Cardiac muscle cell (in vitro differentiated cells and primary cell): ENCODE measurements at regions not wholly inside any gene's neighbourhood (a gene's known extent, or its start where the extent isn't known, plus 50 kb on each side); places are given as distances from the start of the nearest gene placed in this dataset.

Source experiments
- DNase-seq, 2 donors: peaks; one replicate each; pipeline versions ENCODE4 v3.0.0 to v3.0.0-alpha.2; 2010 to 2017; ENCODE audit warnings: low read depth in 1 of 2, low spot score in 1 of 2
- H3K27ac ChIP-seq: fragments of 200-600 bp; sonication (generic); 2 replicates; pipeline ENCODE4 v1.5.1; 2016
- H3K27me3 ChIP-seq: fragments of 200-600 bp; sonication (generic); 2 replicates; pipeline ENCODE4 v1.6.0; 2016; ENCODE audit warnings: control low read depth
- H3K36me3 ChIP-seq: fragments of 200-600 bp; sonication (generic); 2 replicates; pipeline ENCODE4 v1.5.1; 2016; ENCODE audit warnings: control low read depth
- H3K4me1 ChIP-seq: fragments of 200-600 bp; sonication (generic); 2 replicates; pipeline ENCODE4 v1.8.1; 2017; ENCODE audit warnings: low read depth, mild to moderate bottlenecking, mixed run types
- H3K4me3 ChIP-seq: fragments of 200-600 bp; sonication (generic); 2 replicates; pipeline ENCODE4 v1.5.1; 2016; ENCODE audit warnings: mild to moderate bottlenecking
- H3K9me3 ChIP-seq: fragments of 200-600 bp; sonication (generic); 2 replicates; pipeline ENCODE4 v1.5.1; 2017; ENCODE audit warnings: low read depth, mild to moderate bottlenecking, control low read depth
- TF ChIP-seq, protein P1 (sequence below): IDR thresholded peaks from 2 replicates; pipeline ENCODE4 v1.5.1; 2012; ENCODE audit warnings: low read depth, mild to moderate bottlenecking, low read length

DNA sequence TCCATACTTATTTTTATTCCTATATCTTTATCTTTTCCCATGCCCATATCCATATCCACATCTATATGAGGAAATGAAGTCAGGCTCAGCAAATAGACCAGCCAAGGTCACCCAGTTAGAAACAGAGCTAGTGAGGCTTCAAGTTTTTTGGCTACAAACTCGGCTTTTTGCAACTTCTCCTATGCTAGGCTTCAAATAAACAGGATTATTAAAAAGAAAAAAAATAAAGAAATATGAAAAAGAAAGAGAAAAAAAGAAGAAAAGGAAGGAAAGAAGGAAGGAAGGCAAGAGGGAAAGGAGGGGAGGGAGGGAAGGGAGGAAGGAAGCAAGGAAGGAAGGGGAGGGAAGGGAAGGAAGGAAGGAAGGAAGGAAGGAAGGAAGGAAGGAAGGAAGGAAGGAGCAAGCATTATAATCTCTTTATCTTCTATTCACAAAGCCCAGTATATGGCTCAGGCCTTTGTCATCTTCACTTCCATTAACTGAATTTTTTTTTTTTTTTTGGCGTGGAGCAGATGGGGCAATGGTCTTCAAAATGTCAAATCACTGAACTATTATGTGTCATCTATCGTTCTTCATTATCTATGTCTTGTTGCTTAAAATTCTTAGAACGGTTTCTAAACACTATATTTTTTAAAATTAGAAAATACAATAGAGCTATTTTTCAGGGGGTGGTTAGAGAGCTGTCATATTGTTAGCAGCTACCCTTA is 418.2 kb downstream of the VRK1 start:
- H3K27ac ChIP-seq: no peak overlapping the region
- H3K36me3 ChIP-seq: no peaks in the 10 kb centered on the region
- no peaks in the 10 kb centered on the region for H3K9me3 ChIP-seq
- peaks cover 5% of the 10 kb centered on the region for H3K4me1 ChIP-seq
- no peak overlapping the region for H3K4me3 ChIP-seq
- TF ChIP-seq, protein P1, sequence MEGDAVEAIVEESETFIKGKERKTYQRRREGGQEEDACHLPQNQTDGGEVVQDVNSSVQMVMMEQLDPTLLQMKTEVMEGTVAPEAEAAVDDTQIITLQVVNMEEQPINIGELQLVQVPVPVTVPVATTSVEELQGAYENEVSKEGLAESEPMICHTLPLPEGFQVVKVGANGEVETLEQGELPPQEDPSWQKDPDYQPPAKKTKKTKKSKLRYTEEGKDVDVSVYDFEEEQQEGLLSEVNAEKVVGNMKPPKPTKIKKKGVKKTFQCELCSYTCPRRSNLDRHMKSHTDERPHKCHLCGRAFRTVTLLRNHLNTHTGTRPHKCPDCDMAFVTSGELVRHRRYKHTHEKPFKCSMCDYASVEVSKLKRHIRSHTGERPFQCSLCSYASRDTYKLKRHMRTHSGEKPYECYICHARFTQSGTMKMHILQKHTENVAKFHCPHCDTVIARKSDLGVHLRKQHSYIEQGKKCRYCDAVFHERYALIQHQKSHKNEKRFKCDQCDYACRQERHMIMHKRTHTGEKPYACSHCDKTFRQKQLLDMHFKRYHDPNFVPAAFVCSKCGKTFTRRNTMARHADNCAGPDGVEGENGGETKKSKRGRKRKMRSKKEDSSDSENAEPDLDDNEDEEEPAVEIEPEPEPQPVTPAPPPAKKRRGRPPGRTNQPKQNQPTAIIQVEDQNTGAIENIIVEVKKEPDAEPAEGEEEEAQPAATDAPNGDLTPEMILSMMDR: no peak
- no peak for DNase-seq
- peaks cover 51% of the 10 kb centered on the region for H3K27me3 ChIP-seq

- Histone ChIP-seq H3K27me3 (peaks cover 65% of the 10 kb centered on the region), H3K4me3 (no peak overlapping the region), H3K4me1 (no peaks in the 10 kb centered on the region), H3K36me3 (no peaks in the 10 kb centered on the region), H3K27ac (no peak overlapping the region), H3K9me3 (no peaks in the 10 kb centered on the region)
- no peak for DNase-seq
- TF ChIP-seq, protein P1: no peak
These were observed 420.1 kb downstream of the VRK1 start for GRCh38 chr14:97217111-97217885.

GRCh38 chr14:97218274-97218673 is 421.1 kb downstream of the VRK1 start:
- TF ChIP-seq, protein P1: no peak
- H3K4me3 ChIP-seq: peak overlapping the region; percentile 34
- H3K4me1 ChIP-seq: no peaks in the 10 kb centered on the region
- H3K9me3 ChIP-seq: no peaks in the 10 kb centered on the region
- no peaks in the 10 kb centered on the region for H3K36me3 ChIP-seq
- H3K27ac ChIP-seq: no peak overlapping the region
- peaks cover 65% of the 10 kb centered on the region for H3K27me3 ChIP-seq
- DNase-seq: peak in 1 of 2 donors; percentile 3

DNA sequence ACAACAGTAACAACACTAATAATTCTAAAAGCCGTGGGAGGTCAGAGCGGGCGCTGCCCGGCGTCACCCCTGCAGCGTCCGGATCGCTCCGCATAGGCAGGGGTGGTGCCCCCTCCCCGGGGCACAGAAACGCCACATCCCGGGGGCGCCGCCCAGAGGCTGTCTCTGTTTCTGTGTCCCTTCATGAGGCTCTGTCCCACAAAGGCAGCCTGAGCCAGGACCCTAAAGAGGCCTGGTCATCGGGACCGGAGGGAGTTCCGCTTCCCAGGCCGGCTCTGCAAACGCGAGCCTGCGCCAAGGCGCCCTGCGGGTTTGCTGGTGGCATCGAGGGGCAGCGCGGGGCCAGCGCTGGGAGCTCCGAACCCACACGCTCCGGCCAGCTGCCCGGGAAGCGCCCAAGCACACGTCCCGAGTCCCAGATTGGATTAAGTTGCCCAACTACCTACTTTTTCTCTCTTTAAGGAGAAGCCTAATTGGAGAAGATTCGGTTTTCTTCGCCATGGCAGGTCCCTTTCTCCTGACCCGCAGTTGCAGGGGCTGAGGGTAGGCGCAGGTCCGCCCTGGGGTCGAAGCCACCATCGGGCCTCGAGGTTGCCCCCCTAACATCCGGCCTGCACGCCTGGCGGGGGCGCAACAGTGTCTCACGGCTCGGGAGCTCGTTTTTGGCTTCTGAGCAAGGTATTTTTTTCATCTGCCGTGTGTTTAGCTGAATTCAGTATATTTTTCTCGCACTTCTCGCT is 421.7 kb downstream of the VRK1 start:
- Histone ChIP-seq H3K9me3 (no peaks in the 10 kb centered on the region), H3K4me3 (peak overlapping the region; percentile 34), H3K4me1 (no peaks in the 10 kb centered on the region), H3K27ac (no peak overlapping the region), H3K36me3 (no peaks in the 10 kb centered on the region), H3K27me3 (peaks cover 65% of the 10 kb centered on the region)
- TF ChIP-seq, protein P1: no peak
- DNase-seq: peak in 1 of 2 donors; percentile 59

DNA sequence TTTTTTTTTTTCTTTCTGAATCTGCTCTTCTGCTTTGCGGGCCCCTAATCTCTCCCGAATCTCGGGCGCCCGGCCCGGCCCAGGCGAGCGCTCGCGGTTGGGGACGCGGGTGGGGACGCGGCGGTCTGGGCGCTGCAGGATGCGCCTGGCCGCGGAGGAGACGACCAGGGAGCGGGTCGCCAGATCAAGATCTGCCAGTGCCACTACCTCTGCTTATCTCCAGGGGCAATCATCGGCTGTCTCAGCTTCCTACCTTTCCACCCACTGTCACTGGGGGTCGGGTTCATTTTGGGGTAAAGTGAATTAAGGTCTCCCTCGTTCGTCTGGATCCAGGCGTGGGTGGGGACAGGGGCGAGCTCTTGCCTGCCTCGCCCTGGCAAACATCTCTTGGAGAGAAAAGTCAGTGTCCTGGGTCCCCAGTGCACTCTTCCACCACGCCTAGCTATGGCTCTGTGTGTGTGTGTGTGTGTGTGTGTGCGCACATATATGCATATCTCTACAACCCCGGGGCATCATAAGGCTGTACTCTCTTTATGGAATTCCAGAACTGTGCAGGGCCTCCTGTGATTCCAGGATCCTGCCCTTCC is 422.3 kb downstream of the VRK1 start:
- Histone ChIP-seq H3K36me3 (no peaks in the 10 kb centered on the region), H3K27ac (no peak overlapping the region), H3K4me3 (peak overlapping the region; percentile 34), H3K27me3 (peaks cover 60% of the 10 kb centered on the region), H3K4me1 (no peaks in the 10 kb centered on the region), H3K9me3 (no peaks in the 10 kb centered on the region)
- TF ChIP-seq, protein P1: no peak
- no peak for DNase-seq
